GM12872 (cell line): ENCODE measurements at regions not wholly inside any gene's neighbourhood (a gene's known extent, or its start where the extent isn't known, plus 50 kb on each side); places are given as distances from the start of the nearest gene placed in this dataset.

Source experiments
- CTCF ChIP-seq: IDR thresholded peaks from 3 replicates; pipeline ENCODE4 v1.5.1; 2011; ENCODE audit warnings: low read depth, mild to moderate bottlenecking, low read length, moderate library complexity; ENCODE audit not compliant: insufficient read depth

- no peak for TF ChIP-seq CTCF
These were observed 299.5 kb downstream of the PAX1 start for GRCh38 chr20:22004946-22005345.

- TF ChIP-seq CTCF: no peak
These were observed 298.2 kb downstream of the PAX1 start for GRCh38 chr20:22003680-22004079.

GRCh38 chr20:22001886-22002285, 296.4 kb downstream of the PAX1 start:
- no peak for TF ChIP-seq CTCF

GRCh38 chr20:21995461-21995860, 290.0 kb downstream of the PAX1 start:
- TF ChIP-seq CTCF: no peak

- no peak for TF ChIP-seq CTCF
These were observed 288.7 kb downstream of the PAX1 start for GRCh38 chr20:21994203-21994602.

GRCh38 chr20:21982559-21982958, 277.1 kb downstream of the PAX1 start:
- TF ChIP-seq CTCF: no peak

GRCh38 chr20:21981597-21982344, 276.3 kb downstream of the PAX1 start:
- TF ChIP-seq CTCF: no peak
